Activated B cell treated with CpG ODN at 0.5 μM for 24 hours (primary cell): ENCODE measurements at regions not wholly inside any gene's neighbourhood (a gene's known extent, or its start where the extent isn't known, plus 50 kb on each side); places are given as distances from the start of the nearest gene placed in this dataset.
"Not testable (repeated sequence)": the region's sequence is repeated elsewhere in the genome, so short reads cannot be mapped to it uniquely, and the experiment has no call there.

Experiments used
- ATAC-seq: fragments of 200-7000 bp; cut with Tn5 transposase; one replicate; pipeline ENCODE4 v1.10.0; 2021; ENCODE audit warnings: low read depth, mild to moderate bottlenecking, moderate library complexity
- CTCF ChIA-PET: fragments of 350-600 bp; sonication (Branson Sonifier 250); formaldehyde crosslinking; loops from one replicate; lab custom pipeline; 2021; ENCODE audit warnings: antibody characterized with exemption; lab: Charles Lee
- POLR2A ChIA-PET: fragments of 350-600 bp; sonication (Branson Sonifier 250); formaldehyde crosslinking; loops from one replicate; lab custom pipeline; 2021; ENCODE audit warnings: antibody characterized with exemption; lab: Charles Lee
- DNase-seq: peaks from one replicate; pipeline ENCODE4 v3.0.0; 2022
- H3K27ac Mint-ChIP-seq: one replicate; pipeline ENCODE4 v1.8.0; 2020; ENCODE audit warnings: mixed read lengths
- H3K27me3 Mint-ChIP-seq: one replicate; pipeline ENCODE4 v1.8.0; 2021; ENCODE audit warnings: mixed read lengths
- H3K36me3 Mint-ChIP-seq: one replicate; pipeline ENCODE4 v1.8.0; 2021; ENCODE audit warnings: low read depth, mixed read lengths
- H3K4me1 Mint-ChIP-seq: one replicate; pipeline ENCODE4 v1.8.0; 2021; ENCODE audit warnings: mixed read lengths
- H3K4me3 Mint-ChIP-seq: one replicate; pipeline ENCODE4 v1.8.0; 2020; ENCODE audit warnings: mild to moderate bottlenecking, mixed read lengths
- H3K9me3 Mint-ChIP-seq: one replicate; pipeline ENCODE4 v1.8.0; 2020; ENCODE audit warnings: mixed read lengths
- intact Hi-C: fragments of 100-400 bp; cut with micrococcal nuclease; formaldehyde crosslinking; loops from one replicate; pipeline ENCODE4 v1.15.1; 2024
- TF ChIP-seq, protein P1 (sequence below): fragments of 200-600 bp; IDR thresholded peaks from one replicate; pipeline ENCODE4 v1.8.0; 2022; ENCODE audit warnings: antibody characterized with exemption, mild to moderate bottlenecking

DNA sequence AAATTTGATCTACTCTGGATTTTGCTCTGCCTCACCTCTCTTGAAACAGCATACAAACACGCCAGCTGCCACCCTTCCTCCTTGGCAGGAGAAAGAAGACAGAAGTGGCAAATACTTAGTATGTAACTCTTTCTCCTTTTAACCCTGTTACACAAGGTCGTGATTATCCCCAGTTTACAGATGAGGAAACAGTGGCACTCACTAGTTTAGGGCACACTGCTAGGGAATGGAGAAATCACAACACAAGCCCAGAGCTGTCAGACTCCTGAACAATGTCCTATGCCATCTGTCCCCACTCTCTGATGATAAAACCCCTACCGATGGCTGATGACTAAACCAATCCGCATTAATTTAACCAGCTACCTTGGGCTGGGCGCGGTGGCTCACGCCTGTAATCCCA, 79.7 kb downstream of the FGD2 start:
- ChIA-PET POLR2A (interaction anchor here (0.7 to 1.3 kb wide), 3 partner anchors 13 to 25 kb away, joined by 3 to 4 read pairs (median 3); no protein-coding TSS in a partner anchor), CTCF (no interaction called here)
- H3K4me1 Mint-ChIP-seq = no peaks in the 10 kb centered on the region
- no peak overlapping the region for H3K27ac Mint-ChIP-seq
- TF ChIP-seq, protein P1, sequence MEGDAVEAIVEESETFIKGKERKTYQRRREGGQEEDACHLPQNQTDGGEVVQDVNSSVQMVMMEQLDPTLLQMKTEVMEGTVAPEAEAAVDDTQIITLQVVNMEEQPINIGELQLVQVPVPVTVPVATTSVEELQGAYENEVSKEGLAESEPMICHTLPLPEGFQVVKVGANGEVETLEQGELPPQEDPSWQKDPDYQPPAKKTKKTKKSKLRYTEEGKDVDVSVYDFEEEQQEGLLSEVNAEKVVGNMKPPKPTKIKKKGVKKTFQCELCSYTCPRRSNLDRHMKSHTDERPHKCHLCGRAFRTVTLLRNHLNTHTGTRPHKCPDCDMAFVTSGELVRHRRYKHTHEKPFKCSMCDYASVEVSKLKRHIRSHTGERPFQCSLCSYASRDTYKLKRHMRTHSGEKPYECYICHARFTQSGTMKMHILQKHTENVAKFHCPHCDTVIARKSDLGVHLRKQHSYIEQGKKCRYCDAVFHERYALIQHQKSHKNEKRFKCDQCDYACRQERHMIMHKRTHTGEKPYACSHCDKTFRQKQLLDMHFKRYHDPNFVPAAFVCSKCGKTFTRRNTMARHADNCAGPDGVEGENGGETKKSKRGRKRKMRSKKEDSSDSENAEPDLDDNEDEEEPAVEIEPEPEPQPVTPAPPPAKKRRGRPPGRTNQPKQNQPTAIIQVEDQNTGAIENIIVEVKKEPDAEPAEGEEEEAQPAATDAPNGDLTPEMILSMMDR = no peak
- no peaks in the 10 kb centered on the region for H3K9me3 Mint-ChIP-seq
- no peaks in the 10 kb centered on the region for H3K27me3 Mint-ChIP-seq
- H3K4me3 Mint-ChIP-seq = no peak overlapping the region
- intact Hi-C loops = no loop called here
- no peaks in the 10 kb centered on the region for H3K36me3 Mint-ChIP-seq
- no peak for ATAC-seq
- DNase-seq = no peak

DNA sequence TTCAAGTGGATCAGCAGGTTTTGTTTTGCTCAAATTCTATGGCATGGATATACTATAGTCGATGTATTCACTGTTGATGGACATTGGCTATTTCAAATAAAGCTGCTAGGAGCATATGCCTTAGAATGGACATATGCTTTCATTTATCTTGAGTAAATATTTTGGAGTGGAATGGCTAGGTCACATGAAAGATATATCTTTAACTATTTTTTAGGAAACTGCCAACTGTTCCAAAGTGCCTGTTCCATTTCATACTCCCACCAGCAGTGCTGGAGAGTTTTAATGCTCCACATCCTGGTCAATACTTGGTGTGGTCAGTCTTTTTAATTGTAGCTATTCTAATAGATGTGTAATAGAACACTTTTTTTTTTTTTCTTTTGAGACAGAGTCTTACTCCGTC, 81.1 kb upstream of the PIM1 start:
- POLR2A ChIA-PET = no interaction called here
- Mint-ChIP-seq H3K4me1 (no peaks in the 10 kb centered on the region), H3K27me3 (no peaks in the 10 kb centered on the region), H3K27ac (no peak overlapping the region), H3K9me3 (no peaks in the 10 kb centered on the region), H3K36me3 (no peaks in the 10 kb centered on the region), H3K4me3 (no peak overlapping the region)
- CTCF ChIA-PET = no interaction called here
- ATAC-seq = no peak
- intact Hi-C loops = no loop called here
- DNase-seq = no peak
- TF ChIP-seq, protein P1 = no peak

DNA sequence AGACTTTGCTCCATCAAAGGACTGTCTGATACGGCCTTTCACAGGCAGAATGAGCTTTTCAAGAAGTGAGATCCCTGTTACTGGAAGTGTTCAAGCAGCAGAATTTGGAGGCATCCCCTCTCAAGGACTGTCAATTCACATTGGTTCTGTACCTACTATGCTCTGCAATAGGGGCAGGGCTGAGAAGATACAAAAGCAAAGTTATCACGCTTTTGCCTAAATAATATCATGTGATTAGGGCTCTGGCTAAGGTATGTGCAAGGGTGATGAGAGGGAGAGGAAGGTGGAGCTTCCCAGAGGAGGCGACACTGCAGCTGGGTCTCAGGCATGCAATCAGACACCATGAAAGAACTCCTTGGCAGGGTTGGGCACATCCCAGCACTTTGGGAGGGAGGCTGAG, 80.2 kb upstream of the PIM1 start:
- Mint-ChIP-seq H3K4me1 (no peaks in the 10 kb centered on the region), H3K27ac (no peak overlapping the region), H3K27me3 (no peaks in the 10 kb centered on the region), H3K4me3 (no peak overlapping the region), H3K9me3 (no peaks in the 10 kb centered on the region), H3K36me3 (no peaks in the 10 kb centered on the region)
- ATAC-seq (no peak), DNase-seq (no peak)
- CTCF ChIA-PET = no interaction called here
- intact Hi-C loops = no loop called here
- POLR2A ChIA-PET = interaction anchor here (0.8 kb wide), 1 partner anchor 54 kb away, joined by 3 read pairs; no protein-coding TSS in a partner anchor
- TF ChIP-seq, protein P1 = no peak

DNA sequence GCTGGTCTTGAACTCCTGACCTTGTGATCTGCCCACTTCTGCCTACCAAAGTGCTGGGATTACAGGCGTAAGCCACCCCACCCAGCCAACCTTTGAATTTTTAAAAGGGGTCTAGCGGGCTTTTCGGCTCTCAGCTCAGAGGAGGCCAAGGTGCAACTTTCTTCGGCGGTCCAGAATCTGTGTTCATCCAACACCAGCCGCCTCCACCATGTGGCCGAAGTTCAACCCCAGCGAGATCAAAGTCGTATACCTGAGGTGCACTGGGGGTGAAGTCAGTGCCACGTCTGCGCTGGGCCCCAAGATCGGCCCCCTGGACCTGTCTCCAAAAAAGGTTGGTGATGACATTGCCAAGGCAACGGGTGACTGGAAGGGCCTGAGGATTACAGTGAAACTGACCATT, 78.8 kb upstream of the PIM1 start:
- H3K27me3 Mint-ChIP-seq, H3K4me3 Mint-ChIP-seq, DNase-seq, H3K4me1 Mint-ChIP-seq, H3K9me3 Mint-ChIP-seq, H3K27ac Mint-ChIP-seq, H3K36me3 Mint-ChIP-seq, ATAC-seq, CTCF ChIA-PET, intact Hi-C loops: not testable (repeated sequence)
- POLR2A ChIA-PET = interaction anchor here (0.7 kb wide), 2 partner anchors 55 to 66 kb away, joined by 3 read pairs; no protein-coding TSS in a partner anchor

DNA sequence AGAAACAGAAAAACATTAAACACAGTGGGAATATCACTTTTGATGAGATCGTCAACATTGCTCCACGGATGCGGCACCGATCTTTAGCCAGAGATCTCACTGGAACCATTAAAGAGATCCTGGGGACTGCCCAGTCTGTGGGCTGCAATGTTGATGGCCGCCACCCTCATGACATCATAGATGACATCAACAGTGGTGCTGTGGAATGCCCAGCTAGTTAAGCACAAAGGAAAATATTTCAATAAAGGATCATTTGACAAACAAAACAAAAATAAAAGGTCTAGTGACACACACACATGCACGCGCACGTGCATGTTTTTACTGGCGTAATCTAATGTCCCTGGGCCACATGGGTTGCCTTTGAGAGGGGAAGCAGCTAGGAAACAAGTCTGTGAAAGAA, 78.4 kb upstream of the PIM1 start:
- H3K36me3 Mint-ChIP-seq, ATAC-seq, H3K4me3 Mint-ChIP-seq, H3K9me3 Mint-ChIP-seq, H3K27ac Mint-ChIP-seq, DNase-seq, intact Hi-C loops, H3K27me3 Mint-ChIP-seq, H3K4me1 Mint-ChIP-seq, CTCF ChIA-PET: not testable (repeated sequence)
- POLR2A ChIA-PET = interaction anchor here (0.6 kb wide), 1 partner anchor 22 kb away, joined by 5 read pairs; no protein-coding TSS in a partner anchor

DNA sequence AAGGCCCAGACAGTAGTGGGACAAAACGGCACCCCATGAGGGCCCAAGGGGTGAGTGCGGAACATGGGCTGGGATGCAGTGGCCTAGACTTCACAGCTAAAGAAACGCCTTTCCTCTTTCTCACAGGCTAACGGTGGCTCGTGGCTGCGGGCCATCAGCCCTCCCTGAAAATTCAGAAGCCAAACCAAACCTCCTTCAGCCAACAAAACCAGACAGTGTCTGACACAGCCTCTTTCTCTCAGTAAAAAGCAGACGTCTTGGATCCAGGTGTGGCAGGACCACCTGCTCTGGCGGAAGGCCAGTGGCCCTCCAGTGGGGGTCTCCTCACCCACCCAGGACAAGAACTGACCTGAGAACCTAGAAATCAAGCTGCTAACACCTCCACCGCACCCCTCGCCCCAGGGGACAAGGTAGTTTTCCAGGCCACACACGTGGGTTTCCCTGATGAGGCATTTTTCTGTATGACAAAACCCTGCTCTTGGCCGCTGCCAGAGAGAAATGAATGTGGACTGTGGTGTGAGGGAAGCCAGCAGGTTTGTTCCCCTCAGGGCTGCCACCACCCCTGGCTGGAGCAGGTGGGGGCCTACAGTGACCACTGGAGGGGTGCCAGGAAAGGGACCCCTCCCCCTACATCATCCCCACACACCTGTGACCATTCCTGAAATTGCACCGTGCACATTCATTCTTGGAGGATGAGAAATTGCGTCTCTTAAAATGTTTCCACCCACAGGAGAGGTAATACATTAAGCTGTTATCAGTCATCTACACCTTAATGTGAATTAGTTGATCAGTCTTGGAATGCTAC, 76.8 kb upstream of the PIM1 start:
- H3K4me3 Mint-ChIP-seq = no peak overlapping the region
- no peaks in the 10 kb centered on the region for H3K36me3 Mint-ChIP-seq
- H3K4me1 Mint-ChIP-seq = no peaks in the 10 kb centered on the region
- no peaks in the 10 kb centered on the region for H3K9me3 Mint-ChIP-seq
- no peak for DNase-seq
- POLR2A ChIA-PET = no interaction called here
- intact Hi-C loops = no loop called here
- TF ChIP-seq, protein P1 = no peak
- CTCF ChIA-PET = no interaction called here
- ATAC-seq = no peak
- H3K27me3 Mint-ChIP-seq = no peaks in the 10 kb centered on the region
- H3K27ac Mint-ChIP-seq = no peak overlapping the region
